ENCODE measurements at regions not wholly inside any gene's neighbourhood (a gene's known extent, or its start where the extent isn't known, plus 50 kb on each side); places are given as distances from the start of the nearest gene placed in this dataset.

DNA sequence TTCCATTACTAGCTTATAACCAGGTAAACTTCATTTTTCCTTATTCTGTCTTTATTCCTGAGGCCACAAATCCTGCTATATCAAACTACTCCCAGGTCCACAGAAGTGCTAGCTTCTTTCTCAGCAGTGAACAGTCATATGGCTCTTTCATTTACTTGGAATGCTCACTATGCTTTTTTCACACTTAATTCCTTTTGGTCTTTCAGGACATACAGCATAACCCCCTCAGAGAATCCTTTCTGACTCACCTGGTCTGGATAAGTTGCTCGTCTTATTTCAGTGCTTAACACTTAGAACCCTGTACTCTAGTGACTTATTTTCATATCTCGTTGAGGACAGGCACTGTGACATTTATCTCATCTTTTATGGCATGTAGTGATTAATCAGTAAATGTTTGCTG is 325.0 kb upstream of the UBE2E3 start:
- DNase-seq = no peak

DNA sequence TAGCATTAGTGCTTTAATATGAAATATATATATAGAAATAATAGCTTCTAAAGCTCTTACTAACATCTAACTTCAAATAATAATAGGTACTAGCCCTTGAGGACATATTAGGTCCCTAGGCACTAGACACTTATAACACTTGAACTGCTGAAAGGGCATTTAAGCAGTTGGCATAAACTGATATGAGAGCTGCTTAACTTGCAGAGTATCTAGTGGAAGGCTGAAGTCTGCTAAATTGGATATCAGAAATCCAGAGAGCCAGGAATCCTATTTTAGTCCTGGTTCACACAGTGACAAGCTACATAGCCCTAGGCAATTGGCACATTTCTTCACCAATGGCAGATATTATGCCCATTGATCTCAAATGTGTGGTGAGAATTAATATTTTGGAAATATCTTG is 326.9 kb upstream of the UBE2E3 start:
- no peak for DNase-seq

DNA sequence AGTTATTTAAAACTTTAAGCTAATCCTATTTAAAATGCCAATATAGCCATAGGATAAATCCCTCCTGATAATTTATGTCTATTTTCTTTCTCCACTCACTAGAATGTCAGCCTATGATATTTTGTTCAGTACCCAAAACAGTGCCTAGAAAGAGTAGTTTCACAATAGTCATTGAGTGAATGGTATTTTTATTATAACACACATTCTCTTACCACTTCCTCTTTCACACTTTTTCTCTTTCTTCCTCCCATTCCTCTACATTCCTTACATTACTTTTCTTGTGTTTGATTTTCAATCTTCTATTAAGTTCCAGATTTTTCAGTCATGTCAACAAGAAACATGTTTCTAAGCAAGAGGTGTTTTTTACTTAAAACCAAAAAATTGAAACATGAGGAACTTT is 327.6 kb upstream of the UBE2E3 start:
- no peak for DNase-seq

DNA sequence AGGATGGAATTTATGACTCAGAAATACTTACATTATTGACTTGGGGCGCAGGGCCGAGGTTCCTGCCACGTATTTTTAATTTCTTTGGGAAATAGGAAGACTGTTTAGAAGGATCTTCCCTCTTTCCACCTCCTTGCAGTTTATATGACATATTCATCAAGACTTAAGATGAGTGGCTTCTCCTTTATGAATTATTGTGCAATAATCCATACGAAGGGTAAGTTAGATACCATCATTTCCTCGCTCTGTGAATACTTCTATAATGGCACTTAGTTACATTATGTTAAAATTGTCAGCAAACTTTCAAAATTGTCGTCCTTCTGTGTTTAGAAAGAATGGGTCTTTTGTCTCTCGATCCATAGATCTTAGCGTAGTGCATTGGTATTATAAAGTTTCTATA is 328.8 kb upstream of the UBE2E3 start:
- DNase-seq = no peak

DNA sequence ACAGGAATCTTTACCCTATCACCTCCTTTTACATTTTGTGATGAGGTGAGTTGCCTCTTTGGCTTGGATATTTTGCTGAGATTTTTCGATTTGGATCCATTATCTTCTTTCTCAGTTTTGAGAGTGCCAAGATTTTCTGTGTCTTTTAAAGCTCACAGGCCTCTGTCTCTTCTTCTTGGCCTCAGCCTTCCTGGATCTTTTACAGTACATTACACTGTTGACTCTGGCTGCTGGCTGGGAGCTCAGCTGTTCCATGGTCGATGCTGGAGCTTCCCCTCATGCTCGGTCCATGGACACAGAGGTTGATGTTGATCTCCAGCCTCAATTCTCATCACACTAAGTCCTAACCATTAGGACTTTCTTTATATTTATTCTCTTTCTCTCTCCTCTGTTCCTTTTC is 332.8 kb upstream of the UBE2E3 start:
- DNase-seq = no peak

DNA sequence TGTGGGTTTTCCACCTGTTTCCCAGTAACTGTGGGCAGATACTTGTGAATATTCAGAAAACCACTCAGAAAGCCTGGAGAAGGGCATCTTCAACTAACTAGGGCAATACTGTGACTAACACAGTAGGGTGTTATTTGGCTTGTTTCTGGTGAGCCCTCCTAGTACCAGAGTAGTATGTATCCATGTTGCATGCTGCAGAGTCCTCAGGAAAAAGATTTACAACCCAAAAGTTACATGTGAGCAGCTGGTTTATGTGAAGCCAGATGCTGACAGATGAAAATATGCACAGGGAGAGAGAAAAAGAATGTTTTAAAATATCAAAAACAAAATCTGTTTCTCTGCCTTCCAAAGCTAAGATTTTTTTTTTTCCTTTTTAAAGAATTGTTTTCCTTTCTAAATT is 333.2 kb upstream of the UBE2E3 start:
- no peak for DNase-seq

GRCh38 chr2:180646756-180647155 is 333.6 kb upstream of the UBE2E3 start:
- no peak for DNase-seq

DNA sequence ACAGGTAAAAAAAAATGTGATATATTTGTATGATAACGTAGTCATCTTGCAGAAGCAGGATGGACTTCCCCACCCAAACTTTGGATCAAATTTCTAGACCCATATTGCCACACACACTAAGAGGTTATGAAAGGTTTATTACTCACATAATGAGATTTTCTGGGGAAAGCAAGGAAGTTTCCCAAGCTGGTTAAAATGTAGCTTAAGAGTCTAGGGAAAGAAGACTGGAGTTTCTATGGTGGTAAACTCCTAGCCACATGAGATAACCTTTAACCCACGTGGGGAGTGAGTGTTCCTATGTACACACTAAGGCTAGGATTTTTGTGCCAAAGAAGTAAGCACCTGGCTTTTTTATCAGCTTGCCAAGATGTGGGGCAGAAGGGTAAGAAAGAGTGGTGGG is 335.7 kb upstream of the UBE2E3 start:
- DNase-seq = no peak

DNA sequence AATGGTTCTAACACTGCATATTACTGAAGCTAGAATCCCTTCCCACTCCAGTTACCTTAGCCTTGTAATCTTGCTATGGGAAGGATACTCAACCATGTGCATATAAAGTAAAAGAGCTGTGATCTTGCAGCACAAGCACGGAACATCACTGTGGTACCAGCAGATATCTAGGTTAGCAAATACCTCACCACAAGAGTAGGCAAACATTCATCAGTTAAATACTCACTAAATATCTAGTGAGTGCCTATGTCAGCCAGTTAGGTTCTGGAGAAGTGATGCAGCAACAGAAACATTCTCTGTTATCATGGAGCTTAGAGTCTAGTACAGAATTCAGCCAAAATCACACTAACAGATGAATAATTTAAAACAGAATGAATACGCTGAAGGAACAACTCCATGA is 349.6 kb upstream of the UBE2E3 start:
- no peak for DNase-seq

DNA sequence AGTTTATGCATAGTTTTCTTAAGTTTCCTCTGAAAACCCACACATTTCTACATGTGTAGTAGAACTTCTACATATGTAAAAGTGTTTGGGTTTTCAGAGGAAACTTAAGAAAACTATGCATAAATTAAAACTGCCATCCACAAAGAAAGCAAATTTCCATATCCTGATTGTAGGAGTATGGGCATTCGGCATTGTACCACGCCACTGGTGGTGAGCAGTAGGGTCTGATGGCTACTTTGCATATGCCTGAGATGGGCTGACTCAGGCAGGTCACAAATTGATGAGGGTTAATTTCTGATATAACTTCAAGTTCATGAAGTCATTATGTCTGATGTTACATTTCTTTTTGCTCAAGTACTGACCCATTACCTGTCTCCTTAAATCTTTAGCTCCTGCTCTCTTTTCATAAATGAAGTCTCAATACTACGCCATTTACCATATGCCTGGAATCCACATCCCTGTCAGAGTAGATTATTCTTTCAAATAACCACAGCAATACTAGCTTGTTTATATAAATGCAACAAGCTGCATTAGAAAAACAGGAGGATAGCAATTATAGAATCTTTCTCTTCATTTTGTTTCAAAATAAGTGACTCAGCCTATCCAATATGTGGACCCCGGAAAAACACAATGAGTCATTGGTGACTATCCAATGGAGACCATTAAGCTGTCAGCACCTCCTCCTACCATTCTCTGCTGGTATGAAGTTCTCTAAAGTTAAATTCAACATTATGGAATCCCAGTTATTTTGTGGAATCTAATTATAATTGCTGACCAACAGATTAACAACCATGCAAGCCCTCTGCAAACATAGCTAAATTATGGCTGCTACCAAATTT is 355.2 kb upstream of the UBE2E3 start:
- no peak for DNase-seq

GRCh38 chr2:180621941-180622918 is 358.2 kb upstream of the UBE2E3 start:
- DNase-seq = no peak

DNA sequence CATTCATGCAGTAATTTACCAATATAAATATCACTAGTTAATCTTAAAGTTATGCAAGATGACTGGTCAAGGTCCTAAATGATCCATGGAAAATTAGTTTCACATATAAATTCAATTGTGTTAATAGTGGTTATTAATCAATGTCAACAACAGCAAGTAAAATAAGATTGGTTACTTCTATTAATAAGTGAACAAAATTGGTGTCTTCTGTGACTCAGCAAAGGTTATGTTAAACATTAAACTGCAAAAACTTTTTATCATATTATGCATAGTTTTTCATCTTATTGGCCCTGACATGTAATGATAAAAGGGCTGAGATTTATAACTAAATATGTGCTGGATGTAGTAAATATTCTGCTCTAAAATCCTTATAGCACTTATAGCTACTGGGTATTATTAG is 359.0 kb upstream of the UBE2E3 start:
- DNase-seq = no peak

- DNase-seq = no peak
These were observed 361.8 kb upstream of the UBE2E3 start for GRCh38 chr2:180618570-180618969.

DNA sequence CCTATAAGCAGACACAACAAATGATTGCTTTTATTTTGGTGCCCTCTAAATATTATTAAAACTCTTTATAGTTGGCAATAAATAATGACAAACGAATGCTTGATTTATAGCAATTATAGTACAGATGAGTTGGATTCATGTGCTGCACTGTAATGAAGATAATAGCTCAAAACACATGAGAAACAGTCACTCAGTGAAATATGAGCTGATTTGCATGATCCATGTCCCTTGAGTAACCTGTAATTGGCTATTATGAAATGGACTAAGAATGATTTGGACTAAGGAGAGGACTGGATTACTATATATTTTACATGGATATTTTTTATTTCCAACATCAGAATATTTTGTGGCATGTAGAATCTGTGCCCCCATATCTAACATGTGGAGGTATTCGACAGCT is 365.6 kb upstream of the UBE2E3 start:
- no peak for DNase-seq

DNA sequence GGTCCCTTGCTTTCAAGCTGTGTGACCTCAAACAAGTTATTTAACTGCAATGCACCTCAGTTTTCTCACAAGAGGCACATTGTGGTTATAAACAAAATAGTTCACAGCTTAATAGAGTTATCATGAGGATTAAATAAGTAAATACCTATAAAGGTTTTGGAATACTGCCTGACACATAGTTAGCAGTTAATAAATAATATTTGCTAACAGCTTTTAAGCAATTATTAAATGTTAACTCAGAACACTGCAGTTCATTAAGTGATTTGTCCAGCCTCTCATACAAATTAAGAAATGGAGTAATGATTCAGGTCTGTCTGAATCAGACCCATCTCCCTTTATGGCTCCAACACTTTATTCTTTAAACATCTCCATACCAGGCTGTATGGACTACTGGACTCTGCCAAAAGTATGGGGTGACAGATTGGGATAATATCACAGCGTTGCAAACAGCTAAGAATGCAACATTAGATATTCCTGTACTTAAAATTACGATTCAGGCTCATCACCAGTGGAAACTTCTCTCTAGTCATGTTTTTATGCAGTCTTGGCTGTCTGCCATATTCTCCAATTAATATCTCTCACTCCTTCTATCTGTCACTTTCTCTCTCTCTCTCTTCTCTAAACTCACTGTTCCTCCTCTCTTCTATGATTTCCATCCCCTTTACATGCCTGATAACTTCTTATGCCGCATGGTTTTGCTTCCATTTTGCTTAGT is 370.6 kb upstream of the UBE2E3 start:
- no peak for DNase-seq

DNA sequence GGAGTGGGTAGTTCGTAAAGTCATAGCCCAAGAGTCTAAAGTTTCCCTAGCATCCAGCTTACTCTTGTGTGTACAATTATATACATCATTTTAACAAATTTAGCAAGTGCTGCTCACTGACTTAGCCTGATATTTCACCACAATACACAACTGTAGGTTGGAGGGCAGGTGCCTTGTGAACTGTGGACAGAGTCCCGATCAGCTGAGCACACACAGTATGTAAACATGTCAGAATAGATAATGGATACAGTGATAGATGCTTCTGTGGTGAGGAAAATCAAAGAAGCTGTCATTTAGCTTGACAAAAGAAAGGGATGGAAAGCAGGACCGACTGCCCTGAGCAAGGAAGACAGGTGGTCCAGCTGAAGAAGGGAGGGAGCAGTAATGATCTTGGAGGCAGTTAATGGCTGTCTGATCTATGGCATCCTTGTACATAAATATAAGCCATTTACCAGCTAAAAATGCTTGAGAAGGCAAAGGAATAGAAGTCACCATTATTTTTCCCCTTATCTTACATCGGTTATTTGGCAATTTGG is 372.8 kb upstream of the UBE2E3 start:
- no peak for DNase-seq

DNA sequence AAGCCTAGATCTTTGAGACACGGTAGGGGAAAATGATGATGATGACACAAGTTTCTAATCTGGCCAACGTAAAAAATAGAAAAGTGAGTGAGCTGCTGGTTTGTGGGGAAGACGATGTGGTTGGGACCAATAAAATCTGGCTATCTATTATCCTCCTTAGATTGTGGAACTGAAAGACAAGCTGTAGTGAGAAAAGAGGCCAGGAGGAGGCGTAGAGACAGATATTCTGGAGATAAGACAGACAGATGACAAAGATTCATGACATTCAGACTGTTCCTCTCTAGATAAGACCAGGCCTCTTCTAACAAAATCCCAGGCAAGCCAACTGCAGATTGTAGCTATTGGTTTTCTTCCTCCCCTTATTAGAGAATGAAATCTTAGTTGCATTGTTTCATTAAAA is 376.3 kb upstream of the UBE2E3 start:
- DNase-seq = no peak

DNA sequence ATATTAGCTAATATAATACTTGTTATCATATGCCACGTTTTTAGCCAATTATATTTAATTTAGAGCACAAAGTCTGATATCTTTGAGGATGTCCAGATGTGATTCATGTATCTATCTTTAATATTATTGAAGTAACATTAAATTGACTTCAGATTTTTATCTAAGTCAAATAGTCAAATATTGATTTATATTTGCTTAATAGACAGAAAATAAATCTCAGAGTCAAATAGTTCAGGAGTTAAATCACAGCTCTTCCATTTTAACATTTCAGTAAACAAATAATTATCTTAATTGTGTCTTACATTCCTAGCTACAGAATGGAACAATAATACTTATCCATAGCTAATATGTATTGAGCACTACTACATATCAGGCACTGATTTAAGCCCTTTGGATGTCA is 379.4 kb upstream of the UBE2E3 start:
- DNase-seq = no peak

- DNase-seq = no peak
These were observed 380.6 kb upstream of the UBE2E3 start for GRCh38 chr2:180599804-180600203.

DNA sequence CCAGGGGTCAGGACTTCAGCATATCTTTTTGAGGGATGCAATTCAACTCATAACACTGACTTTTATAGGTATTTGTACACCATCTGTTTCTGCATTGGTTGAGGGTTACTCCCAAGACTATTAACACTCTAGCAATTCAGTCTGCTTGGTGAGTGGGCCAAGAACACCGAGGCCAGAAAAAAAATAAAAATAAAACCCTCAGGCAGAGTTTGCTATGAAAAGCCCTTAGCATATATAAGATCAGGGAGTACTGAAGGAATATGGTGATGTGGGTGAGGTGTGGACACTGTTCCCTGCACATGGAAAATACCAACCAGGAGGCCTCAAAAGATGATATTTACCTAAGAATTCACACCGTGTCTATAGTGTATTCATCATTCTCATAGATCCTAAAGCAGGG is 383.2 kb upstream of the UBE2E3 start:
- DNase-seq = no peak

DNA sequence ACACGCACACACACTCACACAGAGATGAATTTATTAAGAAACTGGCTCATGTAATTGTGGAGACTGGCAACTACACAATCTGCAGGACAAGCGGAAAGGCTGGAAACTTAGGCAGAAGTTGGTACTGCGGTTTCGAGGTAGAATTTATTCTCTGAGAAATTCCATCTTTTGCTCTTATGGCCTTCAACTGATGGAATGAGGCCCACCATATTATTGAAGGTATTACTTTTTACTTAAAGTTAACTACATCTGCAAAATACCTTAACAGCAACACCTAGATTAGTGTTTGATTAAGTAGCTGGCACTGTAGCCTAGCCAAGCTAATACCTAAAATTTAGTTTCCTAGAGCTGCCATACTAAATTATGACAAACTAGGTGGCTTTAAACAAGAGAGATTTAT is 384.0 kb upstream of the UBE2E3 start:
- DNase-seq = no peak

GRCh38 chr2:180591947-180592346 is 388.5 kb upstream of the UBE2E3 start:
- no peak for DNase-seq
